ENCODE measurements at regions not wholly inside any gene's neighbourhood (a gene's known extent, or its start where the extent isn't known, plus 50 kb on each side); places are given as distances from the start of the nearest gene placed in this dataset.

- TF ChIP-seq HDGF (IDR thresholded peaks at IDR 0.05; ENCODE audit: borderline replicate concordance) (no peak), LEF1 (IDR thresholded peaks at IDR 0.05; ENCODE audit: borderline replicate concordance) (no peak), SP1 (IDR thresholded peaks at IDR 0.05) (no peak), FOXM1 (IDR thresholded peaks at IDR 0.05; ENCODE audit: borderline replicate concordance) (no peak), SUZ12 (IDR thresholded peaks at IDR 0.05) (no peak), BHLHE40 (IDR thresholded peaks at IDR 0.05; ENCODE audit: borderline replicate concordance) (no peak)
Measured at GRCh38 chr6:34630040-34630439, 66.5 kb downstream of the ILRUN start.

All from HEK293T (cell line).